ENCODE measurements at regions not wholly inside any gene's neighbourhood (a gene's known extent, or its start where the extent isn't known, plus 50 kb on each side); places are given as distances from the start of the nearest gene placed in this dataset.

- TF ChIP-seq RAD21 (CRISPR knock-in tag; IDR thresholded peaks at IDR 0.05) (no peak), ZNF329 (CRISPR knock-in tag; IDR thresholded peaks at IDR 0.05; ENCODE audit: low read depth) (no peak), NFE2 (CRISPR knock-in tag; IDR thresholded peaks at IDR 0.05) (no peak), ZFX (CRISPR knock-in tag; IDR thresholded peaks at IDR 0.05; ENCODE audit: low read depth) (no peak), FOXA3 (CRISPR knock-in tag; IDR thresholded peaks at IDR 0.05) (no peak), EZH2 (conservative IDR thresholded peaks at IDR 0.05; ENCODE audit: low read depth, low read length) (no peak), ZNF660 (CRISPR knock-in tag; IDR thresholded peaks at IDR 0.05; ENCODE audit: borderline replicate concordance, low read depth) (no peak), YY1 (IDR thresholded peaks at IDR 0.05; ENCODE audit: insufficient read depth, insufficient replicate concordance, low read depth, low read length) (no peak), MED8 (CRISPR knock-in tag; IDR thresholded peaks at IDR 0.05; ENCODE audit: insufficient replicate concordance) (no peak), ZFP62 (CRISPR knock-in tag; IDR thresholded peaks at IDR 0.05) (no peak)
- TF ChIP-seq, protein P1, sequence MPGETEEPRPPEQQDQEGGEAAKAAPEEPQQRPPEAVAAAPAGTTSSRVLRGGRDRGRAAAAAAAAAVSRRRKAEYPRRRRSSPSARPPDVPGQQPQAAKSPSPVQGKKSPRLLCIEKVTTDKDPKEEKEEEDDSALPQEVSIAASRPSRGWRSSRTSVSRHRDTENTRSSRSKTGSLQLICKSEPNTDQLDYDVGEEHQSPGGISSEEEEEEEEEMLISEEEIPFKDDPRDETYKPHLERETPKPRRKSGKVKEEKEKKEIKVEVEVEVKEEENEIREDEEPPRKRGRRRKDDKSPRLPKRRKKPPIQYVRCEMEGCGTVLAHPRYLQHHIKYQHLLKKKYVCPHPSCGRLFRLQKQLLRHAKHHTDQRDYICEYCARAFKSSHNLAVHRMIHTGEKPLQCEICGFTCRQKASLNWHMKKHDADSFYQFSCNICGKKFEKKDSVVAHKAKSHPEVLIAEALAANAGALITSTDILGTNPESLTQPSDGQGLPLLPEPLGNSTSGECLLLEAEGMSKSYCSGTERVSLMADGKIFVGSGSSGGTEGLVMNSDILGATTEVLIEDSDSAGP (CRISPR knock-in tag; IDR thresholded peaks at IDR 0.05; ENCODE audit: borderline replicate concordance): no peak
- TF ChIP-seq, protein P2, sequence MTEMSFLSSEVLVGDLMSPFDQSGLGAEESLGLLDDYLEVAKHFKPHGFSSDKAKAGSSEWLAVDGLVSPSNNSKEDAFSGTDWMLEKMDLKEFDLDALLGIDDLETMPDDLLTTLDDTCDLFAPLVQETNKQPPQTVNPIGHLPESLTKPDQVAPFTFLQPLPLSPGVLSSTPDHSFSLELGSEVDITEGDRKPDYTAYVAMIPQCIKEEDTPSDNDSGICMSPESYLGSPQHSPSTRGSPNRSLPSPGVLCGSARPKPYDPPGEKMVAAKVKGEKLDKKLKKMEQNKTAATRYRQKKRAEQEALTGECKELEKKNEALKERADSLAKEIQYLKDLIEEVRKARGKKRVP (CRISPR knock-in tag; IDR thresholded peaks at IDR 0.05): no peak
Observed at GRCh38 chr2:22812065-22812680, 572.8 kb upstream of the KLHL29 start.

Data from HepG2 (cell line).